HCT116 (cell line): ENCODE measurements at regions not wholly inside any gene's neighbourhood (a gene's known extent, or its start where the extent isn't known, plus 50 kb on each side); places are given as distances from the start of the nearest gene placed in this dataset.

ENCODE experiments used
- ATAC-seq: fragments of 200-7000 bp; cut with Tn5 transposase; 2 replicates; pipeline ENCODE4 v1.9.1; 2020; ENCODE audit warnings: mild to moderate bottlenecking, moderate library complexity
- BruUV-seq: library from RNA; stranded (reverse); fragments of 400-500 nt; replicated peaks from 2 replicates; lab custom pipeline; 2021; lab: Mats Ljungman, UMichigan
- CTCF ChIA-PET: fragments of 300-600 bp; sonication (Branson Sonifier 250); formaldehyde crosslinking; loops from one replicate; lab custom pipeline; 2021; ENCODE audit warnings: antibody characterized with exemption; lab: Charles Lee
- POLR2A ChIA-PET: fragments of 300-600, 350-600 bp; sonication (Branson Sonifier 250); formaldehyde crosslinking; loops from one replicate; lab custom pipeline; 2021; ENCODE audit warnings: antibody characterized with exemption; lab: Charles Lee
- RAD21 ChIA-PET, 2 experiments: fragments of 300-600 bp; sonication (Branson Sonifier 250); formaldehyde crosslinking; loops; one replicate each; lab custom pipeline; 2023; ENCODE audit warnings: low total read pairs in 2 of 2; ENCODE audit not compliant: uncharacterized antibody in 2 of 2, unreplicated experiment in 2 of 2, low non-redundant PET in 1 of 2; lab: Charles Lee
- DNase-seq: peaks from one replicate; pipeline ENCODE4 v3.0.0-alpha.2; 2010; ENCODE audit warnings: low read depth, low spot score
- H2AFZ ChIP-seq: fragments of 200-600 bp; shearing (Covaris generic), sonication (generic); 2 replicates; pipeline ENCODE4 v1.6.1; 2017; ENCODE audit warnings: low read depth, mixed run types, mixed read lengths, antibody characterized with exemption, low read length; ENCODE audit not compliant: poor library complexity, severe bottlenecking
- H3K27ac ChIP-seq: 2 replicates; pipeline ENCODE4 v1.5.1; 2012; ENCODE audit warnings: low read depth, low read length
- H3K27me3 ChIP-seq: fragments of 200-600 bp; sonication (generic); 2 replicates; pipeline ENCODE4 v1.6.1; 2016; ENCODE audit warnings: mixed run types, low read length, mixed read lengths; ENCODE audit not compliant: insufficient read depth
- H3K36me3 ChIP-seq, 2 experiments: fragments of 200-500 bp in 1 of 2; fragments of 200-600 bp in 1 of 2; sonication (Bioruptor generic) in 1 of 2; sonication (generic) in 1 of 2; 2 replicates each; pipeline versions ENCODE4 v1.5.1 to v1.6.1; 2014 to 2016; ENCODE audit warnings: low read length in 2 of 2, inconsistent platforms in 1 of 2, mixed read lengths in 1 of 2, mixed run types in 1 of 2; ENCODE audit not compliant: insufficient read depth in 2 of 2, control insufficient read depth in 1 of 2
- H3K4me1 ChIP-seq, 2 experiments: fragments of 200-600 bp in 1 of 2; sonication (generic) in 1 of 2; 2 replicates each; pipeline versions ENCODE4 v1.5.1 to v1.6.1; 2012 to 2017; ENCODE audit warnings: low read length in 2 of 2, inconsistent platforms in 1 of 2, mild to moderate bottlenecking in 1 of 2, mixed read lengths in 1 of 2, mixed run types in 1 of 2, moderate library complexity in 1 of 2; ENCODE audit not compliant: insufficient read depth in 2 of 2, control insufficient read depth in 1 of 2
- H3K4me2 ChIP-seq: fragments of 200-600 bp; sonication (generic); 2 replicates; pipeline ENCODE4 v1.6.1; 2017; ENCODE audit warnings: mixed run types, low read length, mixed read lengths
- H3K4me3 ChIP-seq, 2 experiments: fragments of 200-600 bp in 1 of 2; sonication (generic) in 1 of 2; replicated peaks in 1 of 2; 2 replicates each; pipeline ENCODE4 v1.5.1; 2011 to 2016; ENCODE audit warnings: low read length in 2 of 2, control low read depth in 1 of 2, low read depth in 1 of 2, mild to moderate bottlenecking in 1 of 2, mixed read lengths in 1 of 2, mixed run types in 1 of 2
- H3K79me2 ChIP-seq: fragments of 200-600 bp; sonication (generic); 2 replicates; pipeline ENCODE4 v1.6.1; 2017; ENCODE audit warnings: mild to moderate bottlenecking, mixed run types, low read length, moderate library complexity, mixed read lengths; ENCODE audit not compliant: insufficient read depth
- H3K9ac ChIP-seq: fragments of 200-600 bp; sonication (generic); 2 replicates; pipeline ENCODE4 v1.6.1; 2016; ENCODE audit warnings: low read length, mixed read lengths
- H3K9me2 ChIP-seq: fragments of 200-600 bp; sonication (generic), shearing (Covaris generic); 2 replicates; pipeline ENCODE4 v1.6.1; 2017; ENCODE audit warnings: mixed run types, mild to moderate bottlenecking, moderate library complexity; ENCODE audit not compliant: insufficient read depth
- H3K9me3 ChIP-seq, 2 experiments: fragments of 200-500 bp in 1 of 2; fragments of 200-600 bp in 1 of 2; sonication (Bioruptor generic) in 1 of 2; sonication (generic) in 1 of 2; 2 replicates each; pipeline ENCODE4 v1.6.1; 2014 to 2017; ENCODE audit warnings: low read length in 2 of 2, mixed read lengths in 2 of 2, inconsistent platforms in 1 of 2, low read depth in 1 of 2, mild to moderate bottlenecking in 1 of 2, mixed run types in 1 of 2, moderate library complexity in 1 of 2; ENCODE audit not compliant: control insufficient read depth in 1 of 2, insufficient read depth in 1 of 2
- H4K20me1 ChIP-seq: fragments of 200-600 bp; sonication (generic), shearing (Covaris generic); 2 replicates; pipeline ENCODE4 v1.6.1; 2017; ENCODE audit warnings: mixed run types, mild to moderate bottlenecking, moderate library complexity; ENCODE audit not compliant: insufficient read depth
- ELF1 ChIP-seq: IDR thresholded peaks from 2 replicates; pipeline ENCODE4 v1.6.1; 2012; ENCODE audit warnings: low read depth, borderline replicate concordance
- SIN3A ChIP-seq: IDR thresholded peaks from 2 replicates; pipeline ENCODE4 v1.6.1; 2012; ENCODE audit warnings: low read depth
- YY1 ChIP-seq: IDR thresholded peaks from 2 replicates; pipeline ENCODE4 v1.6.1; 2011; ENCODE audit warnings: low read length, low read depth, moderate library complexity, mild to moderate bottlenecking; ENCODE audit not compliant: insufficient replicate concordance; ENCODE audit errors: extremely low read depth
- ZNF274 ChIP-seq: fragments of 200-500 bp; sonication (Bioruptor generic); IDR thresholded peaks from 2 replicates; pipeline ENCODE4 v1.6.1; 2014; ENCODE audit warnings: mild to moderate bottlenecking, low read depth, low read length, inconsistent platforms
- intact Hi-C: fragments of 100-400 bp; cut with micrococcal nuclease; formaldehyde crosslinking; loops from 2 replicates; pipeline ENCODE4 v1.10.0; 2022
- TF ChIP-seq, protein P1 (sequence below): IDR thresholded peaks from 2 replicates; pipeline ENCODE4 v1.6.1; 2012
- TF ChIP-seq, protein P2 (sequence below): IDR thresholded peaks from 2 replicates; pipeline ENCODE4 v1.6.1; 2012; ENCODE audit warnings: low read depth

DNA sequence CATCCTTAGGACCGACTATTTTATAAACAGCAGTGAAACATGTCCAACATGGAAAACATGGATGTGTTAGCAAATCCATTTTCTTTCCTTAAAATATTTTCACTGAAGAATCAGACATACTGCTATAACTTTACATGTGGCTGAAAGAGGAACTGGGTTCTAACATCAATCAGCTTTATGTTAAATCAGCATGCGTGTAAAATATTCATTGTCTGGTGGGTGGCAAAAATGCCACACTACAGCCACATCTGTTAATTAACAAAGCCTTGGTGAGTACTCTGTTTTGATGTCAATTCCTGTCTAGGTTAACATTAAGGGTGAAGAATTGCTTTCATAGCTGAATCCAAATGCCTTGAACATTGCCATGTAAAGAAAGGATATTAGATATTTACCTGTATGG, 222.6 kb upstream of the CEP162 start:
- no peak for DNase-seq
- Histone ChIP-seq H3K36me3 (no peaks in the 10 kb centered on the region), H3K4me2 (no peak overlapping the region), H2AFZ (no peak overlapping the region), H3K79me2 (no peaks in the 10 kb centered on the region), H3K4me3 (no peak overlapping the region), H3K4me1 (no peaks in the 10 kb centered on the region), H3K9me2 (no peaks in the 10 kb centered on the region), H4K20me1 (no peaks in the 10 kb centered on the region), H3K27ac (no peak overlapping the region), H3K9ac (no peak overlapping the region), H3K9me3 (no peaks in the 10 kb centered on the region), H3K27me3 (no peaks in the 10 kb centered on the region)
- no peak for ATAC-seq
- TF ChIP-seq YY1 (no peak), ZNF274 (no peak), ELF1 (no peak), SIN3A (no peak)
- TF ChIP-seq, protein P1, sequence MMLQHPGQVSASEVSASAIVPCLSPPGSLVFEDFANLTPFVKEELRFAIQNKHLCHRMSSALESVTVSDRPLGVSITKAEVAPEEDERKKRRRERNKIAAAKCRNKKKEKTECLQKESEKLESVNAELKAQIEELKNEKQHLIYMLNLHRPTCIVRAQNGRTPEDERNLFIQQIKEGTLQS: no peak
- TF ChIP-seq, protein P2, sequence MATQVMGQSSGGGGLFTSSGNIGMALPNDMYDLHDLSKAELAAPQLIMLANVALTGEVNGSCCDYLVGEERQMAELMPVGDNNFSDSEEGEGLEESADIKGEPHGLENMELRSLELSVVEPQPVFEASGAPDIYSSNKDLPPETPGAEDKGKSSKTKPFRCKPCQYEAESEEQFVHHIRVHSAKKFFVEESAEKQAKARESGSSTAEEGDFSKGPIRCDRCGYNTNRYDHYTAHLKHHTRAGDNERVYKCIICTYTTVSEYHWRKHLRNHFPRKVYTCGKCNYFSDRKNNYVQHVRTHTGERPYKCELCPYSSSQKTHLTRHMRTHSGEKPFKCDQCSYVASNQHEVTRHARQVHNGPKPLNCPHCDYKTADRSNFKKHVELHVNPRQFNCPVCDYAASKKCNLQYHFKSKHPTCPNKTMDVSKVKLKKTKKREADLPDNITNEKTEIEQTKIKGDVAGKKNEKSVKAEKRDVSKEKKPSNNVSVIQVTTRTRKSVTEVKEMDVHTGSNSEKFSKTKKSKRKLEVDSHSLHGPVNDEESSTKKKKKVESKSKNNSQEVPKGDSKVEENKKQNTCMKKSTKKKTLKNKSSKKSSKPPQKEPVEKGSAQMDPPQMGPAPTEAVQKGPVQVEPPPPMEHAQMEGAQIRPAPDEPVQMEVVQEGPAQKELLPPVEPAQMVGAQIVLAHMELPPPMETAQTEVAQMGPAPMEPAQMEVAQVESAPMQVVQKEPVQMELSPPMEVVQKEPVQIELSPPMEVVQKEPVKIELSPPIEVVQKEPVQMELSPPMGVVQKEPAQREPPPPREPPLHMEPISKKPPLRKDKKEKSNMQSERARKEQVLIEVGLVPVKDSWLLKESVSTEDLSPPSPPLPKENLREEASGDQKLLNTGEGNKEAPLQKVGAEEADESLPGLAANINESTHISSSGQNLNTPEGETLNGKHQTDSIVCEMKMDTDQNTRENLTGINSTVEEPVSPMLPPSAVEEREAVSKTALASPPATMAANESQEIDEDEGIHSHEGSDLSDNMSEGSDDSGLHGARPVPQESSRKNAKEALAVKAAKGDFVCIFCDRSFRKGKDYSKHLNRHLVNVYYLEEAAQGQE: no peak
- ChIA-PET CTCF (no interaction called here), POLR2A (no interaction called here), RAD21 (no interaction called here)
- intact Hi-C loops: no loop called here
- no TSS peak for BruUV-seq
